Activated CD4-positive, alpha-beta T cell treated with anti-CD3 and anti-CD28 coated beads, Interleukin-10, Interleukin-2, amounts not matched to agents 100 ng/mL and 50 ng/mL, durations not matched to agents 16 hours and 8 hours (primary cell): ENCODE measurements at regions not wholly inside any gene's neighbourhood (a gene's known extent, or its start where the extent isn't known, plus 50 kb on each side); places are given as distances from the start of the nearest gene placed in this dataset.
"Not testable (repeated sequence)": the region's sequence is repeated elsewhere in the genome, so short reads cannot be mapped to it uniquely, and the experiment has no call there.

Experiments used
- DNase-seq: peaks from one replicate; pipeline ENCODE4 v3.0.0-alpha.2; 2020

GRCh38 chr5:118366429-118366828 is 621.9 kb downstream of the DTWD2 start:
- no peak for DNase-seq

GRCh38 chr5:118365718-118366117 is 622.6 kb downstream of the DTWD2 start:
- no peak for DNase-seq

GRCh38 chr5:118354797-118355196 is 633.5 kb downstream of the DTWD2 start:
- DNase-seq: no peak

GRCh38 chr5:118353970-118354369 is 634.4 kb downstream of the DTWD2 start:
- DNase-seq: no peak

GRCh38 chr5:118336468-118336867 is 651.9 kb downstream of the DTWD2 start:
- DNase-seq: no peak

- no peak for DNase-seq
Observed at GRCh38 chr5:118327389-118327788, 661.0 kb downstream of the DTWD2 start.

- no peak for DNase-seq
Observed at GRCh38 chr5:118326481-118327045, 661.8 kb downstream of the DTWD2 start.

- DNase-seq: no peak
Observed at GRCh38 chr5:118325931-118326330, 662.4 kb downstream of the DTWD2 start.

- not testable (repeated sequence) for DNase-seq
Observed at GRCh38 chr5:118323723-118324122, 664.6 kb downstream of the DTWD2 start.

GRCh38 chr5:118321081-118321480 is 667.3 kb downstream of the DTWD2 start:
- no peak for DNase-seq

- no peak for DNase-seq
Observed at GRCh38 chr5:118320121-118320520, 668.2 kb downstream of the DTWD2 start.

- DNase-seq: no peak
Observed at GRCh38 chr5:118314931-118315330, 673.4 kb downstream of the DTWD2 start.

- DNase-seq: no peak
Observed at GRCh38 chr5:118311103-118311819, 677.1 kb downstream of the DTWD2 start.

- no peak for DNase-seq
Observed at GRCh38 chr5:118310401-118310800, 677.9 kb downstream of the DTWD2 start.

- DNase-seq: no peak
Observed at GRCh38 chr5:118303296-118303695, 685.1 kb downstream of the DTWD2 start.

- DNase-seq: no peak
Observed at GRCh38 chr5:118302786-118303185, 685.6 kb downstream of the DTWD2 start.

- no peak for DNase-seq
Observed at GRCh38 chr5:118301696-118302095, 686.7 kb downstream of the DTWD2 start.

GRCh38 chr5:118295045-118295444 is 693.3 kb downstream of the DTWD2 start:
- no peak for DNase-seq

GRCh38 chr5:118293378-118293777 is 695.0 kb downstream of the DTWD2 start:
- DNase-seq: no peak

- no peak for DNase-seq
Observed at GRCh38 chr5:118290204-118290603, 698.1 kb downstream of the DTWD2 start.

GRCh38 chr5:118284230-118284629 is 704.1 kb downstream of the DTWD2 start:
- not testable (repeated sequence) for DNase-seq

- DNase-seq: not testable (repeated sequence)
Observed at GRCh38 chr5:118282480-118283038, 705.8 kb downstream of the DTWD2 start.

- DNase-seq: no peak
Observed at GRCh38 chr5:118279540-118280294, 708.6 kb downstream of the DTWD2 start.

GRCh38 chr5:118270526-118270925 is 717.8 kb downstream of the DTWD2 start:
- DNase-seq: no peak
